Astrocyte (in vitro differentiated cells and primary cell): ENCODE measurements at regions not wholly inside any gene's neighbourhood (a gene's known extent, or its start where the extent isn't known, plus 50 kb on each side); places are given as distances from the start of the nearest gene placed in this dataset.

Experiments used
- EZH2 ChIP-seq: IDR thresholded peaks from 2 replicates; pipeline ENCODE4 v1.6.1; 2012; ENCODE audit warnings: mild to moderate bottlenecking, low read length, inconsistent platforms; ENCODE audit not compliant: insufficient read depth
- TF ChIP-seq, protein P1 (sequence below): IDR thresholded peaks from 2 replicates; pipeline ENCODE4 v1.5.1; 2011; ENCODE audit warnings: low read depth, mild to moderate bottlenecking, inconsistent platforms, low read length, moderate library complexity; ENCODE audit not compliant: insufficient read depth

DNA sequence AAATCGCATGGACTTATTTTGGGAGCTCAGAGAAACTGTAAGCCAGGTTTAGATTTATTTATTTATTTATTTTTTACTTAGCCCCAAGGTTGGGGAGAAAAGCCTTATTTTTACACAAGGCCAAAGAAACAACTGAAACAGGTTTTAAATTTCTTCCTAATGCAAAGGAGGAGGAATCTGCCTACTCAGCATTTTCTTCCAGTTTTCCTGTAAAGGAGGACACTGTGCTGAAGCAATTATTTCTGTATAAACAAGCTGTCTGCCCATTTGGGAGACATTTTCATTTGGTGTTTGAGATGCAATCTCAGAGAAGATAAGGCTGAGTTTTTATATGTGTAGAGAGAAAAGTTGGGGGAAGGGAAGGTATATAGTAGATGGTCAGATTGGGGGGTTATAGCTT is 125.0 kb downstream of the ETAA1 start:
- no peak for TF ChIP-seq EZH2
- TF ChIP-seq, protein P1, sequence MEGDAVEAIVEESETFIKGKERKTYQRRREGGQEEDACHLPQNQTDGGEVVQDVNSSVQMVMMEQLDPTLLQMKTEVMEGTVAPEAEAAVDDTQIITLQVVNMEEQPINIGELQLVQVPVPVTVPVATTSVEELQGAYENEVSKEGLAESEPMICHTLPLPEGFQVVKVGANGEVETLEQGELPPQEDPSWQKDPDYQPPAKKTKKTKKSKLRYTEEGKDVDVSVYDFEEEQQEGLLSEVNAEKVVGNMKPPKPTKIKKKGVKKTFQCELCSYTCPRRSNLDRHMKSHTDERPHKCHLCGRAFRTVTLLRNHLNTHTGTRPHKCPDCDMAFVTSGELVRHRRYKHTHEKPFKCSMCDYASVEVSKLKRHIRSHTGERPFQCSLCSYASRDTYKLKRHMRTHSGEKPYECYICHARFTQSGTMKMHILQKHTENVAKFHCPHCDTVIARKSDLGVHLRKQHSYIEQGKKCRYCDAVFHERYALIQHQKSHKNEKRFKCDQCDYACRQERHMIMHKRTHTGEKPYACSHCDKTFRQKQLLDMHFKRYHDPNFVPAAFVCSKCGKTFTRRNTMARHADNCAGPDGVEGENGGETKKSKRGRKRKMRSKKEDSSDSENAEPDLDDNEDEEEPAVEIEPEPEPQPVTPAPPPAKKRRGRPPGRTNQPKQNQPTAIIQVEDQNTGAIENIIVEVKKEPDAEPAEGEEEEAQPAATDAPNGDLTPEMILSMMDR = no peak
